ENCODE measurements at regions not wholly inside any gene's neighbourhood (a gene's known extent, or its start where the extent isn't known, plus 50 kb on each side); places are given as distances from the start of the nearest gene placed in this dataset.
"Not testable (repeated sequence)": the region's sequence is repeated elsewhere in the genome, so short reads cannot be mapped to it uniquely, and the experiment has no call there.

- DNase-seq (ENCODE audit: low spot score), result no peak
These were observed 463.4 kb upstream of the NDN start for GRCh38 chr15:24150542-24150941.

DNA sequence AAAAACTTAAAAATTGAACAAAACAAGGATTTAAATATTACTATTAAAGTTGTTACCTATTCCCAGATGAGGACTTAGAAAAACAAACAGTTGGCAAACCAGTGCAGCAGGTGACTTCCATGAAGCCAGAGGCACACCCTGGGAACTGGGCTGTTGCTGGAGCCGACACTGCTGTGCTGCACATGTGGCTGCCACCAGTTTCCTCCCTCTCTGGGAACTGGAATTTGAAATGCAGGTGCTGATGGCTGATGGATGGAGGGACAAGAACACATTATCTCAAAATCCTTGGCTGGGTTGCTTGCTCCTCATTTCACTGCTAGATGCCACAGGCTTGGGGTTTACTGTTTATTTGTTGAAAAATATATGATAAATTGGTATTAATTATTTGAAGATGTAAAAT lies 471.2 kb upstream of the NDN start:
- DNase-seq (ENCODE audit: low spot score), result not testable (repeated sequence)

DNA sequence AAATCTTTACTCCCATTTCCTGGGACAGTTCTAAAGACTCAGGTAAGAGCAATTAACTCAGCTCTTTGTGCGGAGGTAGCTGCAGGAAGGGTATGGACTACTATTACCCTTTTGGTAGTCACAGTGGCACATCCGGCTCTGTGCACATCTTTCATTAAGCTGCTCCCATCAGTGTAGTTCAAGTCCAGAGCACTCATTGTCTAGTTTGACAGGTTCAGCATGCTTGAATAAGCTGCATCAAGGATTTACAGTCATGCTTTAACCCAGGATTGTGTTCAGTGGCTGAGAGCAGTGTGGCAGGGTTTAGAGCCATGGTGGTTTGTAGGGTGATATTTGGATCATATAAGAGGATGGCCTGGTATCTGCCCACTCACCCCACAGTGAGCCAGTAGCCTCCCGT lies 478.4 kb upstream of the NDN start:
- not testable (repeated sequence) for DNase-seq (ENCODE audit: low spot score)

- DNase-seq (ENCODE audit: low spot score), result not testable (repeated sequence)
These were observed 473.3 kb upstream of the NPAP1 start for GRCh38 chr15:24202297-24202696.

GRCh38 chr15:24211742-24212476 lies 463.7 kb upstream of the NPAP1 start:
- DNase-seq (ENCODE audit: low spot score), result not testable (repeated sequence)

DNA sequence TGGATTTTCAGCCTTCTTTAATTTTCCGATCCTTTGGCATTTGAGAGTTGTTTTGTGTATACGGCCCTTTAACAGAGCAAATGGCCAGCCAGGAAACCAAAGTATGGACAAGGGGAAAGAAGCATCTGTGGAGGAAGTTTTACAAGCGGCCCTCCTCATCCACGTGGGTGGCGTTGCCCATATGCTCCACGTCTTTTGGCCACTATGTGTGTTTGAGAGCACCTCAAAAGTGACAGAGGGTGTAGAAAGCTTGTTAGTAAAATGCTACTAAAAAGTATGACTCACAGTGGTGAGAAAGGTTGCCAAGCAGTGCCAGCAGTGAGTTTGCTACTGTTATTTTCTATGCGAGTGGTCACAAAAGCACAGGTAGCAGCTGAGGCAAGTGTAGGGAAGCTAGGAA lies 451.8 kb upstream of the NPAP1 start:
- DNase-seq (ENCODE audit: low spot score), result no peak

GRCh38 chr15:24224161-24224560 lies 451.4 kb upstream of the NPAP1 start:
- DNase-seq (ENCODE audit: low spot score), result no peak

- DNase-seq (ENCODE audit: low spot score), result not testable (repeated sequence)
These were observed 446.7 kb upstream of the NPAP1 start for GRCh38 chr15:24228922-24229321.

GRCh38 chr15:24233134-24233533 lies 442.4 kb upstream of the NPAP1 start:
- not testable (repeated sequence) for DNase-seq (ENCODE audit: low spot score)

DNA sequence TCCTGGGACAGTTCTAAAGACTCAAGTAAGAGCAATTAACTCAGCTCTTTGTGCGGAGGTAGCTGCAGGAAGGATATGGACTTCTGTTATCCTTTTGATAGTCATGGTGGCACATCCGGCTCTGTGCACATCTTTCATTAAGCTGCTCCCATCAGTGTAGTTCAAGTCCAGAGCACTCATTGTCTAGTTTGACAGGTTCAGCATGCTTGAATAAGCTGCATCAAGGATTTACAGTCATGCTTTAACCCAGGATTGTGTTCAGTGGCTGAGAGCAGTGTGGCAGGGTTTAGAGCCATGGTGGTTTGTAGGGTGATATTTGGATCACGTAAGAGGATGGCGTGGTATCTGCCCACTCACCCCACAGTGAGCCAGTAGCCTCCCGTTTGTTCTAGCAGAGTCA lies 435.0 kb upstream of the NPAP1 start:
- DNase-seq (ENCODE audit: low spot score), result not testable (repeated sequence)

GRCh38 chr15:24259106-24259505 lies 416.5 kb upstream of the NPAP1 start:
- DNase-seq (ENCODE audit: low spot score), result not testable (repeated sequence)

DNA sequence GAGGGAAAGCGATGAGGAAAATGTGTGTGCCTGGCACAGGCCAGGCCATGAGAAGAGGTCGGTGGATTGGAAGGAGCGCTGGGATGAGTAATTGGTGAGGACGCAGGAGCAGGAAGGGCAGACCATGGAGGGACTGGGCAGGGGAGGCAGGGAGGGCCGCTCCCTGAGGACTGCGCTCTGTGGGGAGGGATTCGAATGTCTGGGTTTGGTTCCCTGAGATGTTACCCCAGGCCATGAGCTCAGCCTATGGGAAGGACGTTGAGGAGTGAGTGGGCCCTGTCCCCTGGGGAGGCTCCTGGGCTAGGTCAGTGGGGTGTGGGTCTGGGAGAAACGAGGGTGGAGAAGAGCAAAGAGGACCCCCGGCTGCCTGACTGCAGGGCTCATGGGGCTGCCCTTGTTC lies 415.2 kb upstream of the NPAP1 start:
- DNase-seq (ENCODE audit: low spot score), result not testable (repeated sequence)

- DNase-seq (ENCODE audit: low spot score), result not testable (repeated sequence)
These were observed 414.7 kb upstream of the NPAP1 start for GRCh38 chr15:24260854-24261253.

DNA sequence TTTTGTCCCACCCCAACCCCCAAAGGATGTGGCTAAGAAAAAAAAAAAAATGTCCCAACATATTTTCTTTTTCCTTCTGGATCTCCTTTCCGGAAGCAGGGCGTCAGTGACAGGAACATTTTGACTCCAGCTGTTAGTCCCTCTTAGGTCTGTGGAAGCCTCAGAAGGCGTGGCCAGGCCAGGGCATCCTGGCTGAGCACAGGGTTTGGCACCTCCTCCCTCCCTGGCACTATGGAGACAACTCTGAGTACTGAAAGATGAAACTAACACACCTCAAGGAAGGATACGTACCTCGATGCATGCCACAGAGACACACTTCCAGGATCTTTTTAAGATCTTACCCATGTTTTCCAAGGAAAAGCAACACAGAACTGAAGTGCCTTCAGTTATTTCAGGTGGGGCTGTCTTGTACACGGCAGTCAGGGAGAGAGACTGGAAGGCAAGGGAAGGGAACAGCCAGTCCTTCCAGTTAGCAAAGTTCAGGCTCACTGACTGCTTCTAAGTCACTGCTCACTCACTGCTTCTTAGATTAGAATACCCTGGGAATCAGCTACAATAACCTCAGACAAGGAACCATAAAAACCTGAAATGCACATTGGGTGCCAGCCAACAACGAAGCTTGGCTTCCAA lies 406.9 kb upstream of the NPAP1 start:
- DNase-seq (ENCODE audit: low spot score), result not testable (repeated sequence)

GRCh38 chr15:24269166-24269571 lies 406.4 kb upstream of the NPAP1 start:
- no peak for DNase-seq (ENCODE audit: low spot score)

- no peak for DNase-seq (ENCODE audit: low spot score)
These were observed 405.7 kb upstream of the NPAP1 start for GRCh38 chr15:24269923-24270322.

- DNase-seq (ENCODE audit: low spot score), result not testable (repeated sequence)
These were observed 403.9 kb upstream of the NPAP1 start for GRCh38 chr15:24271496-24272244.

DNA sequence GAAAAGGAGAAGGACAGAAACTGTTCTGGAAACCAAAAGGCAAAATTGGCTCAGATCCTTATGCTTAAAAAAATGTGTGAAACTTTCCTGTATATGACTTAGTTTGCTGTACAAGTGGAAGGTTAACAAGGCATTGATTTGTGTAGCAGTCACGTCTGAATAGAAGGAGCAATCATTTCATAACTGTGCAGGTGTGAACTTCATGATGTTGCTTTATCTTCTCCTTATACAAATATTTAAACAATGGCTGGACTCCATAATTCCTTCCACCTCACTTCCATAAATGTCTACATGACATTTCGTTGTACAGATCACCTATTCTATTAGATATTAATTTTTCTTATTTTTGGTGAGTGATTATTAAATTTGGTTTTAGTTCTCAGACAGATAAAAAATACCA lies 382.7 kb upstream of the NPAP1 start:
- no peak for DNase-seq (ENCODE audit: low spot score)

GRCh38 chr15:24300804-24301368 lies 374.7 kb upstream of the NPAP1 start:
- DNase-seq (ENCODE audit: low spot score), result not testable (repeated sequence)

GRCh38 chr15:24301999-24302398 lies 373.6 kb upstream of the NPAP1 start:
- not testable (repeated sequence) for DNase-seq (ENCODE audit: low spot score)

DNA sequence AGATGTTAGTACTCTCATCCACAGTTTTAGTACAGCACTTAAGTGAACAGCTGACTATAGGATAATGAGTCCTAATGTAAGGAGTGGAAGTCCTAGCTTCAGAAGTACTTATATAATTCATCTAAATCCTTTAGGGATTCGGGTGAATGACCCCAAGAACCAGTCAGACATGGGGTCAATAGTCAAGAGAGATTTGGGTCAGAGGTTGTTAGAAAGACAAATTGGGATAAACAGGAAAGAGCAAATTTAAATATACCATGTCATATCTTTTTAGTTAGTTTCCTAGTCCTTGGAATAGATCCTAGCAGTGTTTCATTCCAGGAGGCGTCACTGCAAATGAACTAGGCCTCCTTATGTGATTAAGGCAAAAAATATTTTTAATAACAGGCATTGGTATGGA lies 370.8 kb upstream of the NPAP1 start:
- DNase-seq (ENCODE audit: low spot score), result not testable (repeated sequence)

DNA sequence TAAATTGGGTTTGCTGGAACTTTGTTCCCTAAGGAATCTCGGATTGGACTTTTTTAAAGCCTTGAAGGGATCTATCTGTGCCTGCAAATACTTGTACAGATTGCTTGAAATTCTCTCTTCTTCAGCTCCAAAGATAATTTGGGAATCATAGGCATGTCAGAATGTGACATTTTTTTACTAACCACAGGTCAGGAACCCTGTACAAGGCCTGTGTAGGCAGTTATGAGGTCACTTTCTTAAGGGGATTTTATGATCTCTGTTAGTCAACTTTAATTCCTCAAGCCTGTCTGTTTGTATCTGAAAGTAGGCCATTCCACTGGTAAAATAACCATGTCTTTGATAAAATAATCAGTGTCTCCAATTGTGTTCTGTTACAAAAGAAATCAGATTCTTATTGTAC lies 369.9 kb upstream of the NPAP1 start:
- not testable (repeated sequence) for DNase-seq (ENCODE audit: low spot score)

DNA sequence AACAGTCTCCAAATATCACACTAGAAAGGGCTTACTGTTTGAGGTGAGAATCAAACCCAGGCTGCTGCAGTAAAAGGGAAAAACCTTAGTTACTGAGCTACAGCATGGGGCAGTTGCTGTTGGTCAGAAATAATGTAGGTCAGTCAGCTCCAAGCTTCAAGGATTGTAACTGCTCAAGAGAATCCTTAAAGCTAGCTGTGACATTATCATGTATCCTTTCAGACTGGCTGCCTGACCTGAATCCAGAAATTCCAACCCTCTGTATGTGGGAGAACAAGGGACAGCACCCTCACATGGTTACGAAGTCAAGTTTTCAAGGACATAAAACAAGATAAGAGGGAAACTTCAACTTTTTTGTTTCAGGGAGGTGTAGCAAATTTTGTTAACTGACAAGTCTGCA lies 365.9 kb upstream of the NPAP1 start:
- DNase-seq (ENCODE audit: low spot score), result not testable (repeated sequence)

Data from germinal center (tissue), 1 donor.